Thoracic aorta (tissue), 2 donors: ENCODE measurements at regions not wholly inside any gene's neighbourhood (a gene's known extent, or its start where the extent isn't known, plus 50 kb on each side); places are given as distances from the start of the nearest gene placed in this dataset.

Source experiments
- ATAC-seq: fragments of 150-250 bp; one replicate; pipeline ENCODE4 v1.8.0; 2017; ENCODE audit warnings: low read depth; ENCODE audit not compliant: insufficient number of reproducible peaks, low FRiP score
- DNase-seq: peaks from one replicate; pipeline ENCODE4 v3.0.0-alpha.2; 2020; ENCODE audit warnings: low spot score
- H3K27ac ChIP-seq, 2 donors: fragments of 200-600 bp; sonication (generic); 1 replicate in 1 of 2; 2 replicates in 1 of 2; pipeline ENCODE4 v1.5.1; 2016; ENCODE audit warnings: mild to moderate bottlenecking in 2 of 2, moderate library complexity in 2 of 2
- H3K27me3 ChIP-seq: fragments of 200-600 bp; sonication (generic); replicated peaks from 2 replicates; pipeline ENCODE4 v1.6.0; 2016; ENCODE audit warnings: mild to moderate bottlenecking; ENCODE audit not compliant: insufficient read depth
- H3K36me3 ChIP-seq: fragments of 200-600 bp; sonication (generic); one replicate; pipeline ENCODE4 v1.5.1; 2016
- H3K4me1 ChIP-seq, 2 donors: fragments of 200-600 bp; sonication (generic); 1 replicate in 1 of 2; 2 replicates in 1 of 2; pipeline versions ENCODE4 v1.5.1 to v1.6.0; 2016; ENCODE audit warnings: low read depth in 2 of 2, mild to moderate bottlenecking in 1 of 2; ENCODE audit not compliant: control insufficient read depth in 1 of 2
- H3K4me3 ChIP-seq: fragments of 200-600 bp; sonication (generic); 2 replicates; pipeline ENCODE4 v1.5.1; 2016; ENCODE audit warnings: mild to moderate bottlenecking
- H3K9me3 ChIP-seq: fragments of 200-600 bp; sonication (generic); 2 replicates; pipeline ENCODE4 v1.5.1; 2016
- CTCF ChIP-seq: fragments of 200-600 bp; sonication (generic); IDR thresholded peaks from one replicate; pipeline ENCODE4 v1.5.1; 2019; ENCODE audit warnings: antibody characterized with exemption

GRCh38 chr7:131898418-131898817 lies 342.0 kb upstream of the PODXL start:
- TF ChIP-seq CTCF: no peak
- H3K9me3 ChIP-seq: peaks cover 6% of the 10 kb centered on the region

GRCh38 chr7:131897790-131898165 lies 341.4 kb upstream of the PODXL start:
- no peak overlapping the region for H3K27ac ChIP-seq
- no peaks in the 10 kb centered on the region for H3K36me3 ChIP-seq
- H3K4me3 ChIP-seq: no peak overlapping the region
- ATAC-seq (no peak), DNase-seq (no peak)
- H3K27me3 ChIP-seq: no peaks in the 10 kb centered on the region
- no peaks in the 10 kb centered on the region for H3K4me1 ChIP-seq
- TF ChIP-seq CTCF: no peak
- no peaks in the 10 kb centered on the region for H3K9me3 ChIP-seq

More at GRCh38 chr7:131898418-131898817, 342.0 kb upstream of the PODXL start:
- H3K27me3 ChIP-seq: no peaks in the 10 kb centered on the region
- no peak overlapping the region for H3K4me3 ChIP-seq
- no peaks in the 10 kb centered on the region for H3K4me1 ChIP-seq
- no peak for ATAC-seq
- no peak for DNase-seq
- H3K27ac ChIP-seq: no peak overlapping the region
- no peaks in the 10 kb centered on the region for H3K36me3 ChIP-seq

GRCh38 chr7:131897016-131897789 lies 340.8 kb upstream of the PODXL start:
- Histone ChIP-seq H3K9me3 (no peaks in the 10 kb centered on the region), H3K27ac (no peak overlapping the region), H3K36me3 (no peaks in the 10 kb centered on the region), H3K4me3 (no peak overlapping the region), H3K27me3 (no peaks in the 10 kb centered on the region), H3K4me1 (no peaks in the 10 kb centered on the region)
- no peak for TF ChIP-seq CTCF
- DNase-seq: no peak
- ATAC-seq: no peak

- TF ChIP-seq CTCF: no peak
- DNase-seq (no peak), ATAC-seq (no peak)
- no peaks in the 10 kb centered on the region for H3K4me1 ChIP-seq
- H3K4me3 ChIP-seq: no peak overlapping the region
- no peaks in the 10 kb centered on the region for H3K27me3 ChIP-seq
- H3K36me3 ChIP-seq: no peaks in the 10 kb centered on the region
- H3K27ac ChIP-seq: no peak overlapping the region
- H3K9me3 ChIP-seq: no peaks in the 10 kb centered on the region
These were observed 339.9 kb upstream of the PODXL start for GRCh38 chr7:131896165-131896863.

GRCh38 chr7:131895541-131896164 lies 339.2 kb upstream of the PODXL start:
- Histone ChIP-seq H3K4me1 (no peaks in the 10 kb centered on the region), H3K9me3 (no peaks in the 10 kb centered on the region), H3K36me3 (no peaks in the 10 kb centered on the region), H3K27me3 (no peaks in the 10 kb centered on the region), H3K27ac (no peak overlapping the region), H3K4me3 (no peak overlapping the region)
- no peak for TF ChIP-seq CTCF
- ATAC-seq (no peak), DNase-seq (no peak)
